ENCODE measurements at regions not wholly inside any gene's neighbourhood (a gene's known extent, or its start where the extent isn't known, plus 50 kb on each side); places are given as distances from the start of the nearest gene placed in this dataset.

DNA sequence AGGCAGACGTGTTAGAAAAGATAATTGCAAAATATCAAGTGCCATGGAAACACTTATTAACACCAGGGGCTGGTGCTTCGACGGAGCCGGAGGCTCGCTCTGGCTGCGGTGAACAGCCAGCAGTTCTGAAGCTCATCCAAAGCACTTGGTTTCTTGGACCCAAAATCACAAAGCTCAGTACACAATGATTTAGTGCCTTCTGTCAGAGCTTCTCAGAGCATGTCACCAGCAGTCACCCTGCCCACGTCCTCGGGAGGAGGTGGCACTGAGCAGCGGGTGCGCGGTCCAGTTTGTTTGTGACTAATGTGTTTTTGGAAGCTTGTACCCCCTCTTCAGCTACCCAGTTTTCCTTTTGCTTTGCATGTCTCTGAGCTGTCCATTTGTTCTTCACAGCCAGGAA lies 58.7 kb upstream of the KIRREL3 start:
- H3K4me1 Mint-ChIP-seq, result peaks cover 15% of the 10 kb centered on the region
- TF ChIP-seq JUNB (IDR thresholded peaks at IDR 0.05; ENCODE audit: unreplicated experiment), result no peak
- TF ChIP-seq, protein P1, sequence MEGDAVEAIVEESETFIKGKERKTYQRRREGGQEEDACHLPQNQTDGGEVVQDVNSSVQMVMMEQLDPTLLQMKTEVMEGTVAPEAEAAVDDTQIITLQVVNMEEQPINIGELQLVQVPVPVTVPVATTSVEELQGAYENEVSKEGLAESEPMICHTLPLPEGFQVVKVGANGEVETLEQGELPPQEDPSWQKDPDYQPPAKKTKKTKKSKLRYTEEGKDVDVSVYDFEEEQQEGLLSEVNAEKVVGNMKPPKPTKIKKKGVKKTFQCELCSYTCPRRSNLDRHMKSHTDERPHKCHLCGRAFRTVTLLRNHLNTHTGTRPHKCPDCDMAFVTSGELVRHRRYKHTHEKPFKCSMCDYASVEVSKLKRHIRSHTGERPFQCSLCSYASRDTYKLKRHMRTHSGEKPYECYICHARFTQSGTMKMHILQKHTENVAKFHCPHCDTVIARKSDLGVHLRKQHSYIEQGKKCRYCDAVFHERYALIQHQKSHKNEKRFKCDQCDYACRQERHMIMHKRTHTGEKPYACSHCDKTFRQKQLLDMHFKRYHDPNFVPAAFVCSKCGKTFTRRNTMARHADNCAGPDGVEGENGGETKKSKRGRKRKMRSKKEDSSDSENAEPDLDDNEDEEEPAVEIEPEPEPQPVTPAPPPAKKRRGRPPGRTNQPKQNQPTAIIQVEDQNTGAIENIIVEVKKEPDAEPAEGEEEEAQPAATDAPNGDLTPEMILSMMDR (conservative IDR thresholded peaks at IDR 0.05; ENCODE audit: low read depth in 2 of 2), result no peak
- no peak for TF ChIP-seq ZNF114 (CRISPR knock-in tag; IDR thresholded peaks at IDR 0.05)
- TF ChIP-seq POLR2AphosphoS5 (IDR thresholded peaks at IDR 0.05; ENCODE audit: low read depth), result no peak
- no peak for TF ChIP-seq EZH2 (IDR thresholded peaks at IDR 0.05; ENCODE audit: low read depth, unreplicated experiment)
- TF ChIP-seq, protein P2, sequence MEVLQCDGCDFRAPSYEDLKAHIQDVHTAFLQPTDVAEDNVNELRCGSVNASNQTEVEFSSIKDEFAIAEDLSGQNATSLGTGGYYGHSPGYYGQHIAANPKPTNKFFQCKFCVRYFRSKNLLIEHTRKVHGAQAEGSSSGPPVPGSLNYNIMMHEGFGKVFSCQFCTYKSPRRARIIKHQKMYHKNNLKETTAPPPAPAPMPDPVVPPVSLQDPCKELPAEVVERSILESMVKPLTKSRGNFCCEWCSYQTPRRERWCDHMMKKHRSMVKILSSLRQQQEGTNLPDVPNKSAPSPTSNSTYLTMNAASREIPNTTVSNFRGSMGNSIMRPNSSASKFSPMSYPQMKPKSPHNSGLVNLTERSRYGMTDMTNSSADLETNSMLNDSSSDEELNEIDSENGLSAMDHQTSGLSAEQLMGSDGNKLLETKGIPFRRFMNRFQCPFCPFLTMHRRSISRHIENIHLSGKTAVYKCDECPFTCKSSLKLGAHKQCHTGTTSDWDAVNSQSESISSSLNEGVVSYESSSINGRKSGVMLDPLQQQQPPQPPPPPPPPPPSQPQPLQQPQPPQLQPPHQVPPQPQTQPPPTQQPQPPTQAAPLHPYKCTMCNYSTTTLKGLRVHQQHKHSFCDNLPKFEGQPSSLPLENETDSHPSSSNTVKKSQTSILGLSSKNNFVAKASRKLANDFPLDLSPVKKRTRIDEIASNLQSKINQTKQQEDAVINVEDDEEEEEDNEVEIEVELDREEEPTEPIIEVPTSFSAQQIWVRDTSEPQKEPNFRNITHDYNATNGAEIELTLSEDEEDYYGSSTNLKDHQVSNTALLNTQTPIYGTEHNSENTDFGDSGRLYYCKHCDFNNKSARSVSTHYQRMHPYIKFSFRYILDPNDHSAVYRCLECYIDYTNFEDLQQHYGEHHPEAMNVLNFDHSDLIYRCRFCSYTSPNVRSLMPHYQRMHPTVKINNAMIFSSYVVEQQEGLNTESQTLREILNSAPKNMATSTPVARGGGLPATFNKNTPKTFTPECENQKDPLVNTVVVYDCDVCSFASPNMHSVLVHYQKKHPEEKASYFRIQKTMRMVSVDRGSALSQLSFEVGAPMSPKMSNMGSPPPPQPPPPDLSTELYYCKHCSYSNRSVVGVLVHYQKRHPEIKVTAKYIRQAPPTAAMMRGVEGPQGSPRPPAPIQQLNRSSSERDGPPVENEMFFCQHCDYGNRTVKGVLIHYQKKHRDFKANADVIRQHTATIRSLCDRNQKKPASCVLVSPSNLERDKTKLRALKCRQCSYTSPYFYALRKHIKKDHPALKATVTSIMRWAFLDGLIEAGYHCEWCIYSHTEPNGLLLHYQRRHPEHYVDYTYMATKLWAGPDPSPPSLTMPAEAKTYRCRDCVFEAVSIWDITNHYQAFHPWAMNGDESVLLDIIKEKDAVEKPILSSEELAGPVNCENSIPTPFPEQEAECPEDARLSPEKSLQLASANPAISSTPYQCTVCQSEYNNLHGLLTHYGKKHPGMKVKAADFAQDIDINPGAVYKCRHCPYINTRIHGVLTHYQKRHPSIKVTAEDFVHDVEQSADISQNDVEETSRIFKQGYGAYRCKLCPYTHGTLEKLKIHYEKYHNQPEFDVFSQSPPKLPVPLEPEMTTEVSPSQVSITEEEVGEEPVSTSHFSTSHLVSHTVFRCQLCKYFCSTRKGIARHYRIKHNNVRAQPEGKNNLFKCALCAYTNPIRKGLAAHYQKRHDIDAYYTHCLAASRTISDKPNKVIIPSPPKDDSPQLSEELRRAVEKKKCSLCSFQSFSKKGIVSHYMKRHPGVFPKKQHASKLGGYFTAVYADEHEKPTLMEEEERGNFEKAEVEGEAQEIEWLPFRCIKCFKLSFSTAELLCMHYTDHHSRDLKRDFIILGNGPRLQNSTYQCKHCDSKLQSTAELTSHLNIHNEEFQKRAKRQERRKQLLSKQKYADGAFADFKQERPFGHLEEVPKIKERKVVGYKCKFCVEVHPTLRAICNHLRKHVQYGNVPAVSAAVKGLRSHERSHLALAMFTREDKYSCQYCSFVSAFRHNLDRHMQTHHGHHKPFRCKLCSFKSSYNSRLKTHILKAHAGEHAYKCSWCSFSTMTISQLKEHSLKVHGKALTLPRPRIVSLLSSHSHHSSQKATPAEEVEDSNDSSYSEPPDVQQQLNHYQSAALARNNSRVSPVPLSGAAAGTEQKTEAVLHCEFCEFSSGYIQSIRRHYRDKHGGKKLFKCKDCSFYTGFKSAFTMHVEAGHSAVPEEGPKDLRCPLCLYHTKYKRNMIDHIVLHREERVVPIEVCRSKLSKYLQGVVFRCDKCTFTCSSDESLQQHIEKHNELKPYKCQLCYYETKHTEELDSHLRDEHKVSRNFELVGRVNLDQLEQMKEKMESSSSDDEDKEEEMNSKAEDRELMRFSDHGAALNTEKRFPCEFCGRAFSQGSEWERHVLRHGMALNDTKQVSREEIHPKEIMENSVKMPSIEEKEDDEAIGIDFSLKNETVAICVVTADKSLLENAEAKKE (CRISPR knock-in tag; IDR thresholded peaks at IDR 0.05), result no peak
- TF ChIP-seq ZNF331 (CRISPR knock-in tag; IDR thresholded peaks at IDR 0.05; ENCODE audit: low read depth), result no peak
- TF ChIP-seq STAT1 (IDR thresholded peaks at IDR 0.05; ENCODE audit: unreplicated experiment), result no peak
- TF ChIP-seq NANOG (IDR thresholded peaks at IDR 0.05; ENCODE audit: borderline replicate concordance), result no peak
- no peak for TF ChIP-seq CREB1 (CRISPR knock-in tag; IDR thresholded peaks at IDR 0.05; ENCODE audit: low read depth)
- TF ChIP-seq, protein P3, sequence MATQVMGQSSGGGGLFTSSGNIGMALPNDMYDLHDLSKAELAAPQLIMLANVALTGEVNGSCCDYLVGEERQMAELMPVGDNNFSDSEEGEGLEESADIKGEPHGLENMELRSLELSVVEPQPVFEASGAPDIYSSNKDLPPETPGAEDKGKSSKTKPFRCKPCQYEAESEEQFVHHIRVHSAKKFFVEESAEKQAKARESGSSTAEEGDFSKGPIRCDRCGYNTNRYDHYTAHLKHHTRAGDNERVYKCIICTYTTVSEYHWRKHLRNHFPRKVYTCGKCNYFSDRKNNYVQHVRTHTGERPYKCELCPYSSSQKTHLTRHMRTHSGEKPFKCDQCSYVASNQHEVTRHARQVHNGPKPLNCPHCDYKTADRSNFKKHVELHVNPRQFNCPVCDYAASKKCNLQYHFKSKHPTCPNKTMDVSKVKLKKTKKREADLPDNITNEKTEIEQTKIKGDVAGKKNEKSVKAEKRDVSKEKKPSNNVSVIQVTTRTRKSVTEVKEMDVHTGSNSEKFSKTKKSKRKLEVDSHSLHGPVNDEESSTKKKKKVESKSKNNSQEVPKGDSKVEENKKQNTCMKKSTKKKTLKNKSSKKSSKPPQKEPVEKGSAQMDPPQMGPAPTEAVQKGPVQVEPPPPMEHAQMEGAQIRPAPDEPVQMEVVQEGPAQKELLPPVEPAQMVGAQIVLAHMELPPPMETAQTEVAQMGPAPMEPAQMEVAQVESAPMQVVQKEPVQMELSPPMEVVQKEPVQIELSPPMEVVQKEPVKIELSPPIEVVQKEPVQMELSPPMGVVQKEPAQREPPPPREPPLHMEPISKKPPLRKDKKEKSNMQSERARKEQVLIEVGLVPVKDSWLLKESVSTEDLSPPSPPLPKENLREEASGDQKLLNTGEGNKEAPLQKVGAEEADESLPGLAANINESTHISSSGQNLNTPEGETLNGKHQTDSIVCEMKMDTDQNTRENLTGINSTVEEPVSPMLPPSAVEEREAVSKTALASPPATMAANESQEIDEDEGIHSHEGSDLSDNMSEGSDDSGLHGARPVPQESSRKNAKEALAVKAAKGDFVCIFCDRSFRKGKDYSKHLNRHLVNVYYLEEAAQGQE (IDR thresholded peaks at IDR 0.05; ENCODE audit: unreplicated experiment), result no peak
- no peak for TF ChIP-seq EZH2phosphoT487 (IDR thresholded peaks at IDR 0.05; ENCODE audit: unreplicated experiment)
- TF ChIP-seq, protein P4, sequence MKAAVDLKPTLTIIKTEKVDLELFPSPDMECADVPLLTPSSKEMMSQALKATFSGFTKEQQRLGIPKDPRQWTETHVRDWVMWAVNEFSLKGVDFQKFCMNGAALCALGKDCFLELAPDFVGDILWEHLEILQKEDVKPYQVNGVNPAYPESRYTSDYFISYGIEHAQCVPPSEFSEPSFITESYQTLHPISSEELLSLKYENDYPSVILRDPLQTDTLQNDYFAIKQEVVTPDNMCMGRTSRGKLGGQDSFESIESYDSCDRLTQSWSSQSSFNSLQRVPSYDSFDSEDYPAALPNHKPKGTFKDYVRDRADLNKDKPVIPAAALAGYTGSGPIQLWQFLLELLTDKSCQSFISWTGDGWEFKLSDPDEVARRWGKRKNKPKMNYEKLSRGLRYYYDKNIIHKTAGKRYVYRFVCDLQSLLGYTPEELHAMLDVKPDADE (IDR thresholded peaks at IDR 0.05), result no peak

More for the DNA sequence above, 58.7 kb upstream of the KIRREL3 start:
- Histone ChIP-seq H3K4me3 (no peak overlapping the region), H3K4me1 (ENCODE audit: insufficient read depth) (peaks cover 4% of the 10 kb centered on the region; the same call in 1 of the 2 replicates), H3K9me2 (ENCODE audit: insufficient read depth) (0 out of 2 replicates have a peak, but pooled peaks cover 12% of the 10 kb centered on the region), H4K20me1 (replicated peaks; ENCODE audit: insufficient read depth) (no peaks in the 10 kb centered on the region), H3K27me3 (ENCODE audit: insufficient read depth) (no peaks in the 10 kb centered on the region), H3K27ac (ENCODE audit: low read depth) (no peak overlapping the region), H3F3A (replicated peaks; ENCODE audit: low read depth) (no peaks in the 10 kb centered on the region), H3K79me2 (replicated peaks; ENCODE audit: insufficient read depth) (no peaks in the 10 kb centered on the region), H2AFZ (no peak overlapping the region), H3K4me2 (no peak overlapping the region), H3K36me3 (ENCODE audit: insufficient read depth) (no peaks in the 10 kb centered on the region)
- no peak overlapping the region for H3K4me3 Mint-ChIP-seq
- no peak for DNase-seq (ENCODE audit: low spot score)
- H3K27me3 Mint-ChIP-seq (ENCODE audit: insufficient read depth, low read depth, poor library complexity), result peaks cover 11% of the 10 kb centered on the region
- ATAC-seq, result no peak
- H3K27ac Mint-ChIP-seq, result no peak overlapping the region
- no peaks in the 10 kb centered on the region for H3K9me3 Mint-ChIP-seq
- H3K36me3 Mint-ChIP-seq (ENCODE audit: low read depth), result no peaks in the 10 kb centered on the region; the same call in 2 of the 3 replicates

Data from GM23338 (cell line).